Kidney (tissue), 13 donors: ENCODE measurements at regions not wholly inside any gene's neighbourhood (a gene's known extent, or its start where the extent isn't known, plus 50 kb on each side); places are given as distances from the start of the nearest gene placed in this dataset.

Source experiments
- DNase-seq, 5 donors: peaks; one replicate each; pipeline ENCODE4 v3.0.0-alpha.2; 2013 to 2020
- FAIRE-seq: peaks from 2 replicates; lab custom pipeline; 2012; peaks lifted over from hg19 to GRCh38; lab: Jason Lieb, UNC
- H3K27ac ChIP-seq, 2 donors: one replicate each; pipeline ENCODE4 v1.7.0; 2013; ENCODE audit warnings: low read depth in 2 of 2, low read length in 2 of 2, inconsistent platforms in 1 of 2
- H3K27me3 ChIP-seq: one replicate; pipeline ENCODE4 v1.7.1; 2013; ENCODE audit warnings: low read length, inconsistent platforms; ENCODE audit not compliant: control insufficient read depth, insufficient read depth
- H3K36me3 ChIP-seq, 3 donors: one replicate each; pipeline versions ENCODE4 v1.7.0 to v1.7.1; 2013; ENCODE audit warnings: low read length in 3 of 3, control low read depth in 1 of 3, inconsistent platforms in 1 of 3; ENCODE audit not compliant: insufficient read depth in 3 of 3, control insufficient read depth in 2 of 3
- H3K4me1 ChIP-seq, 3 donors: one replicate each; pipeline versions ENCODE4 v1.7.0 to v1.7.1; 2013; ENCODE audit warnings: low read length in 3 of 3, inconsistent platforms in 1 of 3, low read depth in 1 of 3; ENCODE audit not compliant: control insufficient read depth in 2 of 3, insufficient read depth in 2 of 3
- H3K4me3 ChIP-seq, 3 donors: one replicate each; pipeline versions ENCODE4 v1.7.0 to v1.8.1; 2013; ENCODE audit warnings: low read length in 3 of 3, control low read depth in 1 of 3, inconsistent platforms in 1 of 3
- H3K9ac ChIP-seq, 3 donors: one replicate each; pipeline versions ENCODE4 v1.7.0 to v1.7.1; 2013; ENCODE audit warnings: low read length in 3 of 3, control low read depth in 1 of 3, inconsistent platforms in 1 of 3
- H3K9me3 ChIP-seq, 3 donors: one replicate each; pipeline versions ENCODE4 v1.7.0 to v1.7.1; 2013; ENCODE audit warnings: low read length in 3 of 3, control low read depth in 1 of 3, inconsistent platforms in 1 of 3; ENCODE audit not compliant: control insufficient read depth in 2 of 3, insufficient read depth in 1 of 3
- intact Hi-C: fragments of 100-400 bp; cut with DNase I; formaldehyde crosslinking; loops from one replicate; pipeline ENCODE4 v1.11.1; 2022
- TF ChIP-seq, protein P1 (sequence below): IDR thresholded peaks from 3 replicates; pipeline ENCODE4 v1.5.1; 2012; ENCODE audit warnings: mild to moderate bottlenecking, moderate library complexity, borderline replicate concordance; ENCODE audit not compliant: insufficient read depth; ENCODE audit errors: extremely low read depth
- donor health status: control.
- donor health status: control.
- donor health status: control.
- donor health status: control.
- donor health status: control.
- donor health status: DM: yes; HTN: yes; CAD: no.
- donor health status: Normal renal cell carcinoma (clear cell type).

DNA sequence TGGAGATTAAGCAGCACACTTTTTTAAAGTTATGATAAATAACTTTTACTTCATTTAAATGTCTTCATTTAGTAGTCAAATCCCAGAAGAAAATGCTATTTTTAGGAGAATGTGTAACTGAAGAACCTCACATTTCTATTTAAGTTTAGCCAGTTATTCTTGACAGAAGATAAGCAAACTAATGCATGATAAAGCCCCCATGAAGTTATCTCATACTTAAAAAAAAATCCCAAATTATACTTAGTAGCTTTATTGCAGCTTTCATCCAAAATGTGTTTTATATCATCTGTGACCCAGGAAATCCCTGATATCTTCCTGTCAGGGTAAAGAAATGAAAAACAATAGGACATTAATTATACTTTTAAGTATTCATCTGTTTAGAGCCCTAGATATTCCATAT is 124.8 kb upstream of the SYT6 start:
- Histone ChIP-seq H3K4me1 (no peaks in the 10 kb centered on the region), H3K9me3 (no peaks in the 10 kb centered on the region), H3K4me3 (no peak overlapping the region), H3K27me3 (no peaks in the 10 kb centered on the region), H3K27ac (no peak overlapping the region), H3K36me3 (no peaks in the 10 kb centered on the region), H3K9ac (no peak overlapping the region)
- intact Hi-C loops, result no loop called here
- DNase-seq (no peak), FAIRE-seq (no peak)
- TF ChIP-seq, protein P1, sequence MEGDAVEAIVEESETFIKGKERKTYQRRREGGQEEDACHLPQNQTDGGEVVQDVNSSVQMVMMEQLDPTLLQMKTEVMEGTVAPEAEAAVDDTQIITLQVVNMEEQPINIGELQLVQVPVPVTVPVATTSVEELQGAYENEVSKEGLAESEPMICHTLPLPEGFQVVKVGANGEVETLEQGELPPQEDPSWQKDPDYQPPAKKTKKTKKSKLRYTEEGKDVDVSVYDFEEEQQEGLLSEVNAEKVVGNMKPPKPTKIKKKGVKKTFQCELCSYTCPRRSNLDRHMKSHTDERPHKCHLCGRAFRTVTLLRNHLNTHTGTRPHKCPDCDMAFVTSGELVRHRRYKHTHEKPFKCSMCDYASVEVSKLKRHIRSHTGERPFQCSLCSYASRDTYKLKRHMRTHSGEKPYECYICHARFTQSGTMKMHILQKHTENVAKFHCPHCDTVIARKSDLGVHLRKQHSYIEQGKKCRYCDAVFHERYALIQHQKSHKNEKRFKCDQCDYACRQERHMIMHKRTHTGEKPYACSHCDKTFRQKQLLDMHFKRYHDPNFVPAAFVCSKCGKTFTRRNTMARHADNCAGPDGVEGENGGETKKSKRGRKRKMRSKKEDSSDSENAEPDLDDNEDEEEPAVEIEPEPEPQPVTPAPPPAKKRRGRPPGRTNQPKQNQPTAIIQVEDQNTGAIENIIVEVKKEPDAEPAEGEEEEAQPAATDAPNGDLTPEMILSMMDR, result no peak

DNA sequence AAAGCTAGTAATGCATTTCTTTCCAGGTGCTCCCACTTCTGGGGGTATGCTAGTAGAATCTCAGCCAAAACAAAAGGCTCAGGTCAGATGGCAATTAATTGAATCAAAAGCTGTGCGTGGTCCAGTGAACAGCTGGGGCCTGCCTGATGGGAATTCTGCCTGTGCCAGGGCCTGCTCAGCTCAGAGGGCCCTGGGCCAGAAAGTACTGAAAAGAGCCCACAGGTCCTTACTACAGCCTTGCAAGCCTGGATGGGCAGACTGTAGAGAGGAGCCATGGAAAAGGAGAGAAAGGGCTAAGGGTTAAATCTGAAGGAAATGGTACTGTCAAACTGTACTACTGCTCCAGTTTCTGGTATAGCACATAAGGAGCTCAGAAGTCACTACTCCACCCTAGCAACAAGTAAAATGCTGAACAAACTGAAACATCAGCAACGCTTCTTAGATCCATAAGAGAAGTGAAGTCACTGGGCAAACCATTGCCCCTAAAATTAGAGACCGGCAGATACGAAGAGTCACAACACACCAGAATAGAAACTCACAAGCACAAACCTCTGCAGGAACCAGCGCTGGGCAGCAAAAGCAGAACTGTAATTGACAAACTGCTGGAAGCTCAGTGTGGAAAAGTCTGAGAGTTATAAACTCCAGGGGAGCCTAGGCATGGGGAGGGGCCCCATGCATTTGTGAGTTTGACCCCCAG is 121.1 kb upstream of the SYT6 start:
- no peak overlapping the region for H3K9ac ChIP-seq
- H3K36me3 ChIP-seq, result no peaks in the 10 kb centered on the region
- H3K27ac ChIP-seq, result no peak overlapping the region
- DNase-seq, result no peak
- no peak overlapping the region for H3K4me3 ChIP-seq
- H3K4me1 ChIP-seq, result peaks cover 0 to 11% (median 2%) of the 10 kb centered on the region in 3 donors
- TF ChIP-seq, protein P1, result no peak
- no peaks in the 10 kb centered on the region for H3K27me3 ChIP-seq
- FAIRE-seq, result no peak
- intact Hi-C loops, result no loop called here
- H3K9me3 ChIP-seq, result no peaks in the 10 kb centered on the region

DNA sequence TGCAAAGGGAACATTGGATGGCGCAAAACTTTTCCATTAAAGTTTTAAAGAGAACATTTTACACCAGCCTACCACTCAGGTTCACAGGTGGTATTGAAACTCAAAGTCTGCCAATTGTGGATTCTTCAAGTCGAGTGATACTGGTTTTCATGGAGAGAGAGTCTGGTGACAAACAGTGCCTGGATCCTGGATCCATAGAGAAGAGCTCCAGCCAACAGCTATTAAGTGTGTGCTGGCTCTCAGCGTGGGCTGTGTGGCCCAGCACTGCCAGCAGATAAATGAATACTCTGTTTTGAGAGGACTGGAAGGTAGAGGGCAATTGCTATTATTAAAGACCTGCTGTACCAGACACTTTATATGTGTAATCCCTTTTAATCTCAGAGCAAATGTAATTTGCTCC is 118.9 kb upstream of the SYT6 start:
- H3K9me3 ChIP-seq, result no peaks in the 10 kb centered on the region
- no peak for FAIRE-seq
- no peaks in the 10 kb centered on the region for H3K36me3 ChIP-seq
- H3K27me3 ChIP-seq, result no peaks in the 10 kb centered on the region
- intact Hi-C loops, result no loop called here
- H3K27ac ChIP-seq, result no peak overlapping the region
- TF ChIP-seq, protein P1, result no peak
- H3K4me3 ChIP-seq, result no peak overlapping the region
- H3K9ac ChIP-seq, result no peak overlapping the region
- DNase-seq, result no peak
- peaks cover 0 to 12% (median 2%) of the 10 kb centered on the region in 3 donors for H3K4me1 ChIP-seq
